ENCODE measurements at regions not wholly inside any gene's neighbourhood (a gene's known extent, or its start where the extent isn't known, plus 50 kb on each side); places are given as distances from the start of the nearest gene placed in this dataset.

DNA sequence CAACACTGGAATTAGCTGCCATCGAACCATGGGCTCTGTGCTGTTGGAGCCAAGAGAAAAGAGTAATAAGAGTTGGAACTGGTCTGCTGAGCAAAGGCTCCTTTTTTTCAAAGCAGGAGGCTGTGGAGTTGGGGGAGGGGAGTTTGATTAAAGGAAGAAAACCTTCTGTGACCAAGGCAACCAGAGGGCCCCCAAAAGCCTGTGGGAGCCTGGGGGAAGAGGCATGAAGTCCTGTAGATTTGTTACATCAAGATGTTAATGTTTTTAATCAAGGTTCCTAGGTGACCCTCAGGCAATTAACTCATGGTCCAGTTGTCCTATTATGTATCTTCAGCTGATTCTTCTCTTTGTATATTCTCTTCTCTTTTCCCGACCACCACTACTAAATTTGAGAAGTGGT lies 403.9 kb downstream of the NDFIP2 start:
- Mint-ChIP-seq H3K27ac (ENCODE audit: unreplicated experiment) (no peak overlapping the region), H3K4me3 (ENCODE audit: unreplicated experiment) (no peak overlapping the region), H3K9me3 (ENCODE audit: low read depth) (peaks cover 4% of the 10 kb centered on the region), H3K36me3 (ENCODE audit: low read depth) (peaks cover 4% of the 10 kb centered on the region), H3K4me1 (ENCODE audit: low read depth) (no peaks in the 10 kb centered on the region), H3K27me3 (ENCODE audit: low read depth) (no peaks in the 10 kb centered on the region)
- TF ChIP-seq, protein P1, sequence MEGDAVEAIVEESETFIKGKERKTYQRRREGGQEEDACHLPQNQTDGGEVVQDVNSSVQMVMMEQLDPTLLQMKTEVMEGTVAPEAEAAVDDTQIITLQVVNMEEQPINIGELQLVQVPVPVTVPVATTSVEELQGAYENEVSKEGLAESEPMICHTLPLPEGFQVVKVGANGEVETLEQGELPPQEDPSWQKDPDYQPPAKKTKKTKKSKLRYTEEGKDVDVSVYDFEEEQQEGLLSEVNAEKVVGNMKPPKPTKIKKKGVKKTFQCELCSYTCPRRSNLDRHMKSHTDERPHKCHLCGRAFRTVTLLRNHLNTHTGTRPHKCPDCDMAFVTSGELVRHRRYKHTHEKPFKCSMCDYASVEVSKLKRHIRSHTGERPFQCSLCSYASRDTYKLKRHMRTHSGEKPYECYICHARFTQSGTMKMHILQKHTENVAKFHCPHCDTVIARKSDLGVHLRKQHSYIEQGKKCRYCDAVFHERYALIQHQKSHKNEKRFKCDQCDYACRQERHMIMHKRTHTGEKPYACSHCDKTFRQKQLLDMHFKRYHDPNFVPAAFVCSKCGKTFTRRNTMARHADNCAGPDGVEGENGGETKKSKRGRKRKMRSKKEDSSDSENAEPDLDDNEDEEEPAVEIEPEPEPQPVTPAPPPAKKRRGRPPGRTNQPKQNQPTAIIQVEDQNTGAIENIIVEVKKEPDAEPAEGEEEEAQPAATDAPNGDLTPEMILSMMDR (IDR thresholded peaks at IDR 0.05), result no peak
- DNase-seq (ENCODE audit: low spot score), result no peak

DNA sequence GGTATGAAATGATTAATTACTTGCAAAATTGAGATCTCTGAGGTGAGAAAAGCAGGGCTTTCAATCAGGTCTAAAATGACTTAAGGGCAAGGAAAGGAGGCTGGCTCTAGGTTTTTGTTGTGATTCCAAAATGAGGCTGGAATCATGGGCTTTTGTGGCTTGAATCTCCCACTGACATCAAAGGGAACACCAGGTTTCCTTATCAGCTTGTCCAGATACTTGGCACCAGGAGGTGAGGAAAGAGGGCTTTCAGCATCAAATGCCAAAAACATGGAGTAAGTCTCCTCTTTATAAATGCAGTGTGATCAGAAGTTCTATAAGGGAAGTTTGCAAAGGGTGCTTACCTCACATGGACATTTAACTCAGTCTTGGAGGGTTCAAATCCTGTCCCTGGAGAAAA lies 402.3 kb downstream of the NDFIP2 start:
- no peak for DNase-seq (ENCODE audit: low spot score)
- Mint-ChIP-seq H3K36me3 (ENCODE audit: low read depth) (peaks cover 1% of the 10 kb centered on the region), H3K4me1 (ENCODE audit: low read depth) (no peaks in the 10 kb centered on the region), H3K9me3 (ENCODE audit: low read depth) (no peaks in the 10 kb centered on the region), H3K4me3 (ENCODE audit: unreplicated experiment) (no peak overlapping the region), H3K27me3 (ENCODE audit: low read depth) (no peaks in the 10 kb centered on the region), H3K27ac (ENCODE audit: unreplicated experiment) (no peak overlapping the region)
- TF ChIP-seq, protein P1 (IDR thresholded peaks at IDR 0.05), result no peak

DNA sequence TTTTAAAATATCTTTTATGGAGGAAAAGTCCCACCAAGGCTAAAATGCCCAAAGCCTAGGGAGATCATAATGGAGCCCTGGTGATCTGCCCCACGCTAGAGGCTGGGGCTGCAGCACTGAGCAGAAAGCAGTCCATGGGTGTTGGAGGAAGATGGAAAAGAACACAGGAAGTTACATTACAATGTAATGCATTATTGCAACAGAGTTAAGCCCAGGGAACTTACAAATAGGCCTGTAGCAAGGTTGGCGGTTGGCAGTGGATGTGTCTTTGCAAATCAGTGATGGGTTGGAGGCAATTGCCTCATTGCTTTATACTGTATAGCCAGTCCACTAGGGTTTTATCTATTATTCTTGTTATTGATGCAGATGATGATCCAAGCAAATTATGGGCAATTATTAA lies 399.9 kb downstream of the NDFIP2 start:
- Mint-ChIP-seq H3K36me3 (ENCODE audit: low read depth) (no peaks in the 10 kb centered on the region), H3K4me3 (ENCODE audit: unreplicated experiment) (no peak overlapping the region), H3K27ac (ENCODE audit: unreplicated experiment) (no peak overlapping the region), H3K4me1 (ENCODE audit: low read depth) (no peaks in the 10 kb centered on the region), H3K27me3 (ENCODE audit: low read depth) (no peaks in the 10 kb centered on the region), H3K9me3 (ENCODE audit: low read depth) (peaks cover 12% of the 10 kb centered on the region)
- TF ChIP-seq, protein P1 (IDR thresholded peaks at IDR 0.05), result no peak
- DNase-seq (ENCODE audit: low spot score), result no peak

DNA sequence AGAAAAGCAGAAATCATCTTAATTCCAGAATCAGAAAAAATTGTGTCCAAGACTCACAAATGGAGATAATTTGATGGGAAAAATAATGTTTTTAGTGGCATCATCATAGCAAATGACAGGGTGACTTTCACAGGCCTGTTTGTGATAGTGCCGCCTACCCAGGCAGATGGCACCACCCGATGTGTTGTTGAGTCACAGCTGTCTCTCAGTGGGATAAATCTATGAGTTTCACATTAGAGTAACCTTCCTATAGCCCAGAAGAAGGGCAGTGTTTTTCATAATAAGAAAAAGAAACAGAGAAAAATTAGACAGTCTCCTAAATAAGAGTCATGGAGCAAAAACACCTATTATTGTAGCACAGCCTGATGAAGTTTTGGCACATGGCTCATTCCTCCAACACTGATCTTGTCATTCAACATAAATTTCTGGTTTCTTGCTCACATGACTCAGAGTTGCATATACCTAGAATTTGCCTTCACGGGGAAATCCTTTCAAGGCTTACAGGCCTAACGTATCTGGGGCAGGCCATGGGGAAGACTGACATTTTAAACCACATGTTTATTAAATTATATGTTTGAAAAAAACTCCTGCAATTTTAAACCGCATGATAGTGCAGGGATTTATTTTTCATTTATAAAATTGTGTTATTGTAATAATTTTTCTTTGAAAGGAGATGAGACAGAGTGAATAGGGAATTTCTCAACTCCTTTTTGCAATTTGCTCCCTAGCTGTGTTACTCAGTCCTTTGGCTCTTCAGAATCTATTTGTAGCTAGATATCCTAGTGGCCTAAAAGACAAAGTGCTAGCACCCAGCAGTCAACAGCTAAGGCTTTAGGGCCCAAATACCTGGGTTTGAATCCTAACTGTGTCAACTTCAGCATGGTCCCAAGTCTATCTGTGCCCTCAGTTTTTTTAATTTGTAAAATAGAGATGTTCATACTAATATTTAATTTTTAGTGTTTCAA lies 393.7 kb downstream of the NDFIP2 start:
- Mint-ChIP-seq H3K4me3 (ENCODE audit: unreplicated experiment) (no peak overlapping the region), H3K27ac (ENCODE audit: unreplicated experiment) (no peak overlapping the region)

DNA sequence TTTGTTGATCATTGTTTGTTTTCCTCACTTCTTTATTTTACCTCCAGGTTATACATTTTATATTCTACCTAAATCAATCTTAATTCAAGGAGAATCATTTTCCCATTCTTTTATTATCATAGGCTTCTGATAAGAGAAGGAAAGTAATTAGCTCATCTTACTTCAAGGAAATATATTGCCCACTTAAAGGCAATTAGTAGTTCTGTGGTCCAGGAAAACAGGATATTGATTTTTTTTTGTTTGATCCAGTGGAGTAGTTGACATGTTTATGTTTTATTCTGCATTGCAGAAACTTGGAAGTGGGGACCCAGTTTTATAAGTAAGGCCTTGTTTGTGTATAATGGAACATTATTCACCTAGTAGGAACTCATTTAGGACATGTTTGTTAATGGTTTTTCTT lies 390.6 kb downstream of the NDFIP2 start:
- Mint-ChIP-seq H3K36me3 (ENCODE audit: low read depth) (no peaks in the 10 kb centered on the region), H3K27ac (ENCODE audit: unreplicated experiment) (no peak overlapping the region), H3K4me3 (ENCODE audit: unreplicated experiment) (no peak overlapping the region), H3K27me3 (ENCODE audit: low read depth) (no peaks in the 10 kb centered on the region), H3K9me3 (ENCODE audit: low read depth) (peaks cover 5% of the 10 kb centered on the region), H3K4me1 (ENCODE audit: low read depth) (peaks cover 11% of the 10 kb centered on the region)
- DNase-seq (ENCODE audit: low spot score), result no peak
- TF ChIP-seq, protein P1 (IDR thresholded peaks at IDR 0.05), result no peak

More for the DNA sequence above, 393.7 kb downstream of the NDFIP2 start:
- DNase-seq (ENCODE audit: low spot score), result no peak
- peaks cover 4% of the 10 kb centered on the region for H3K4me1 Mint-ChIP-seq (ENCODE audit: low read depth)
- no peaks in the 10 kb centered on the region for H3K36me3 Mint-ChIP-seq (ENCODE audit: low read depth)
- H3K9me3 Mint-ChIP-seq (ENCODE audit: low read depth), result peaks cover 12% of the 10 kb centered on the region
- H3K27me3 Mint-ChIP-seq (ENCODE audit: low read depth), result no peaks in the 10 kb centered on the region
- TF ChIP-seq, protein P1 (IDR thresholded peaks at IDR 0.05), result no peak
